K562 (cell line): ENCODE measurements at regions not wholly inside any gene's neighbourhood (a gene's known extent, or its start where the extent isn't known, plus 50 kb on each side); places are given as distances from the start of the nearest gene placed in this dataset.

Source experiments
- ATAC-seq: fragments of 200-7000 bp; cut with Tn5 transposase; 3 replicates; pipeline ENCODE4 v1.9.1; 2020; ENCODE audit warnings: moderate library complexity
- BruUV-seq: library from RNA; stranded (reverse); fragments of 400-500 nt; replicated peaks from 2 replicates; lab custom pipeline; 2021; lab: Mats Ljungman, UMichigan
- CTCF ChIA-PET: fragments of 300-600 bp; formaldehyde crosslinking; extraction: SDS; loops from one replicate; lab custom pipeline; 2021; ENCODE audit warnings: low intra/inter-chr PET ratio; lab: Yijun Ruan, JAX
- POLR2A ChIA-PET: fragments of 300-600, 350-650 bp; sonication (Branson Sonifier 250); formaldehyde crosslinking; extraction: SDS; loops from one replicate; lab custom pipeline; 2021; ENCODE audit warnings: antibody characterized with exemption, inconsistent platforms; lab: Yijun Ruan, JAX
- DNase-seq, 4 experiments: peaks; one replicate each; pipeline versions ENCODE4 v3.0.0 to v3.0.0-alpha.2; 2011 to 2018; ENCODE audit warnings: low spot score in 3 of 4, mixed read lengths in 3 of 4; ENCODE audit errors: extremely low read depth in 1 of 4
- FAIRE-seq: peaks from 2 replicates; lab custom pipeline; 2011; peaks lifted over from hg19 to GRCh38; lab: Jason Lieb, UNC
- H2AFZ ChIP-seq: 2 replicates; pipeline ENCODE4 v1.6.0; 2011; ENCODE audit warnings: low read depth, low read length, control low read depth, inconsistent platforms
- H3K27ac ChIP-seq: fragments of 200-600 bp; 3 replicates; pipeline ENCODE4 v1.8.0; 2011; ENCODE audit warnings: low read depth, mild to moderate bottlenecking, control low read depth, inconsistent platforms, low read length, moderate library complexity, mixed read lengths; ENCODE audit errors: extremely low read depth
- H3K27me3 ChIP-seq, 2 experiments: fragments of 300-600 bp in 1 of 2; 2 replicates in 1 of 2; 3 replicates in 1 of 2; pipeline versions ENCODE4 v1.6.0 to v1.8.0; 2011; ENCODE audit warnings: inconsistent platforms in 2 of 2, low read length in 2 of 2, mild to moderate bottlenecking in 1 of 2, mixed read lengths in 1 of 2, moderate library complexity in 1 of 2; ENCODE audit not compliant: control insufficient read depth in 2 of 2, insufficient read depth in 2 of 2
- H3K36me3 ChIP-seq: fragments of 300-600 bp; 3 replicates; pipeline ENCODE4 v1.8.0; 2011; ENCODE audit warnings: mild to moderate bottlenecking, low read length, inconsistent platforms; ENCODE audit not compliant: control insufficient read depth, insufficient read depth
- H3K4me1 ChIP-seq, 2 experiments: fragments of 200-600 bp in 1 of 2; replicated peaks in 1 of 2; 2 replicates in 1 of 2; 3 replicates in 1 of 2; pipeline versions ENCODE4 v1.5.1 to v1.8.0; 2011; ENCODE audit warnings: inconsistent platforms in 2 of 2, low read length in 2 of 2, mild to moderate bottlenecking in 1 of 2, mixed read lengths in 1 of 2, moderate library complexity in 1 of 2; ENCODE audit not compliant: control insufficient read depth in 2 of 2, insufficient read depth in 2 of 2
- H3K4me2 ChIP-seq: 2 replicates; pipeline ENCODE4 v1.6.1; 2011; ENCODE audit warnings: low read length, control low read depth, inconsistent platforms, mixed read lengths; ENCODE audit not compliant: insufficient read depth
- H3K4me3 ChIP-seq: fragments of 200-600 bp; sonication (generic), shearing (Covaris generic); 2 replicates; pipeline ENCODE4 v1.5.1; 2016; ENCODE audit warnings: control low read depth, inconsistent platforms
- H3K79me2 ChIP-seq: fragments of 200-600 bp; 3 replicates; pipeline ENCODE4 v1.8.0; 2011; ENCODE audit warnings: low read length, inconsistent platforms; ENCODE audit not compliant: control insufficient read depth, insufficient read depth
- H3K9ac ChIP-seq, 2 experiments: 2 replicates each; pipeline versions ENCODE4 v1.6.0 to v1.6.1; 2011; ENCODE audit warnings: low read depth in 2 of 2, low read length in 2 of 2, control low read depth in 1 of 2, inconsistent platforms in 1 of 2, mild to moderate bottlenecking in 1 of 2, mixed read lengths in 1 of 2; ENCODE audit not compliant: insufficient read depth in 1 of 2
- H3K9me1 ChIP-seq: one replicate; pipeline ENCODE4 v1.6.0; 2011; ENCODE audit warnings: inconsistent platforms, mild to moderate bottlenecking, low read length, moderate library complexity; ENCODE audit not compliant: control insufficient read depth, insufficient read depth
- H3K9me3 ChIP-seq: replicated peaks from 2 replicates; pipeline ENCODE4 v1.5.1; 2011; ENCODE audit warnings: low read depth, low read length, inconsistent platforms; ENCODE audit not compliant: control insufficient read depth, insufficient read depth
- H4K20me1 ChIP-seq: replicated peaks from 2 replicates; pipeline ENCODE4 v1.6.1; 2011; ENCODE audit warnings: low read length, inconsistent platforms, mixed read lengths; ENCODE audit not compliant: control insufficient read depth, insufficient read depth
- GABPB1 ChIP-seq: sonication (generic); formaldehyde crosslinking; IDR thresholded peaks from 2 replicates; pipeline ENCODE4 v1.8.0; 2022; ENCODE audit warnings: mild to moderate bottlenecking, missing genetic modification reagents
- MYBL2 ChIP-seq, 2 experiments: fragments of 450-650 bp in 1 of 2; sonication (generic) in 1 of 2; formaldehyde crosslinking in 1 of 2; IDR thresholded peaks; 2 replicates each; pipeline versions ENCODE4 v1.6.1 to v1.8.1; 2017 to 2022; ENCODE audit warnings: borderline replicate concordance in 1 of 2, inconsistent platforms in 1 of 2, low read depth in 1 of 2, mild to moderate bottlenecking in 1 of 2, missing genetic modification reagents in 1 of 2, moderate library complexity in 1 of 2
- RBBP5 ChIP-seq: fragments of 200-600 bp; sonication (generic); IDR thresholded peaks from 2 replicates; pipeline ENCODE4 v1.6.1; 2012; ENCODE audit warnings: borderline replicate concordance, mild to moderate bottlenecking, low read length, control low read depth, inconsistent platforms; ENCODE audit not compliant: insufficient read depth, poor library complexity, severe bottlenecking
- TCF7L2 ChIP-seq: fragments of 150-350 bp; IDR thresholded peaks from 2 replicates; pipeline ENCODE4 v1.6.1; 2016; ENCODE audit warnings: low read depth, mild to moderate bottlenecking, low read length, moderate library complexity
- ZBTB7A ChIP-seq: IDR thresholded peaks from 2 replicates; pipeline ENCODE4 v1.6.1; 2011; ENCODE audit warnings: low read depth, mild to moderate bottlenecking, low read length, moderate library complexity, borderline replicate concordance; ENCODE audit not compliant: control insufficient read depth
- WGBS: fragments of 100-300 bp; shearing (Covaris generic); methylation state at CpG from one replicate; pipeline ENCODE4 v1.1.6; 2016; ENCODE audit warnings: low coverage, mixed read lengths; ENCODE audit not compliant: insufficient coverage; ENCODE audit errors: missing lambda C conversion rate; 5-methylcytosine and 5-hydroxymethylcytosine counted together
- in situ Hi-C: fragments of 300-500 bp; cut with MboI; formaldehyde crosslinking; loops from 4 replicates; pipeline ENCODE4 v1.15.0; 2018; ENCODE audit warnings: inconsistent platforms, mixed read lengths
- intact Hi-C: fragments of 100-400 bp; cut with micrococcal nuclease; formaldehyde crosslinking; loops from 2 replicates; pipeline ENCODE4 v1.14.2; 2022
- TF ChIP-seq, protein P1 (sequence below): sonication (generic); formaldehyde crosslinking; IDR thresholded peaks from 2 replicates; pipeline ENCODE4 v1.8.0; 2022; ENCODE audit warnings: mild to moderate bottlenecking, missing genetic modification reagents
- TF ChIP-seq, protein P2 (sequence below): fragments of 150-350 bp; conservative IDR thresholded peaks from 2 replicates; pipeline ENCODE4 v1.6.1; 2014; ENCODE audit warnings: low read length

DNA sequence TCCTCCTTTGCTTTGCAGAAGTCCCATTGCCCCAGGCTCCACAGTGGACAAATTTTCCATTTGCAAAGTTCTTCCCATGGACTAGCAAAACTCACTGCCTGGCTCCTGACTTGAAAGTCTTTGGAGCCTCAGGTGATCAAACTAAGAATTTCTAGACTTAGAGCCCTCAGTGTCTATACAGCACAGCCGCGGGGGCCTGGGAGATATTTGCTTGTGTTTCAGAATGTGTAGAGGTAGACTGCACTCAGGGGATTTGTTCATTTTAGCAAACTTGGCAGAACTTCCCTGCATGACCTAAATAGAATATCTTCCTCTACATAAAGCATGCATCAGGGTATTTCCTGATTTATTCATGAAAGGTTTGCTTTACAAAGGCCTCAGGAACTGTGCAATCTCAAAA is 384.2 kb upstream of the ZNF462 start:
- in situ Hi-C loops (no loop called here), intact Hi-C loops (no loop called here)
- BruUV-seq, result no TSS peak
- Histone ChIP-seq H3K9ac (no peak overlapping the region), H3K27me3 (no peaks in the 10 kb centered on the region), H3K9me3 (no peaks in the 10 kb centered on the region), H2AFZ (no peak overlapping the region), H4K20me1 (no peaks in the 10 kb centered on the region), H3K4me1 (no peaks in the 10 kb centered on the region), H3K27ac (no peak overlapping the region), H3K36me3 (no peaks in the 10 kb centered on the region), H3K4me2 (no peak overlapping the region), H3K79me2 (no peaks in the 10 kb centered on the region), H3K4me3 (no peak overlapping the region), H3K9me1 (no peaks in the 10 kb centered on the region)
- POLR2A ChIA-PET, result no interaction called here
- DNase-seq (no peak), ATAC-seq (no peak), FAIRE-seq (no peak)
- CTCF ChIA-PET, result no interaction called here
- WGBS, result 0% methylated on average over 2 of the region's 2 CpGs
- TF ChIP-seq ZBTB7A, result no peak
- TF ChIP-seq, protein P1, sequence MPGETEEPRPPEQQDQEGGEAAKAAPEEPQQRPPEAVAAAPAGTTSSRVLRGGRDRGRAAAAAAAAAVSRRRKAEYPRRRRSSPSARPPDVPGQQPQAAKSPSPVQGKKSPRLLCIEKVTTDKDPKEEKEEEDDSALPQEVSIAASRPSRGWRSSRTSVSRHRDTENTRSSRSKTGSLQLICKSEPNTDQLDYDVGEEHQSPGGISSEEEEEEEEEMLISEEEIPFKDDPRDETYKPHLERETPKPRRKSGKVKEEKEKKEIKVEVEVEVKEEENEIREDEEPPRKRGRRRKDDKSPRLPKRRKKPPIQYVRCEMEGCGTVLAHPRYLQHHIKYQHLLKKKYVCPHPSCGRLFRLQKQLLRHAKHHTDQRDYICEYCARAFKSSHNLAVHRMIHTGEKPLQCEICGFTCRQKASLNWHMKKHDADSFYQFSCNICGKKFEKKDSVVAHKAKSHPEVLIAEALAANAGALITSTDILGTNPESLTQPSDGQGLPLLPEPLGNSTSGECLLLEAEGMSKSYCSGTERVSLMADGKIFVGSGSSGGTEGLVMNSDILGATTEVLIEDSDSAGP (CRISPR knock-in tag), result no peak
- TF ChIP-seq RBBP5, result no peak
- TF ChIP-seq MYBL2 (IDR thresholded peaks at IDR 0.05; ENCODE audit: low read depth), result no peak
- TF ChIP-seq MYBL2 (CRISPR knock-in tag; IDR thresholded peaks at IDR 0.05; ENCODE audit: borderline replicate concordance), result no peak
- TF ChIP-seq, protein P2, sequence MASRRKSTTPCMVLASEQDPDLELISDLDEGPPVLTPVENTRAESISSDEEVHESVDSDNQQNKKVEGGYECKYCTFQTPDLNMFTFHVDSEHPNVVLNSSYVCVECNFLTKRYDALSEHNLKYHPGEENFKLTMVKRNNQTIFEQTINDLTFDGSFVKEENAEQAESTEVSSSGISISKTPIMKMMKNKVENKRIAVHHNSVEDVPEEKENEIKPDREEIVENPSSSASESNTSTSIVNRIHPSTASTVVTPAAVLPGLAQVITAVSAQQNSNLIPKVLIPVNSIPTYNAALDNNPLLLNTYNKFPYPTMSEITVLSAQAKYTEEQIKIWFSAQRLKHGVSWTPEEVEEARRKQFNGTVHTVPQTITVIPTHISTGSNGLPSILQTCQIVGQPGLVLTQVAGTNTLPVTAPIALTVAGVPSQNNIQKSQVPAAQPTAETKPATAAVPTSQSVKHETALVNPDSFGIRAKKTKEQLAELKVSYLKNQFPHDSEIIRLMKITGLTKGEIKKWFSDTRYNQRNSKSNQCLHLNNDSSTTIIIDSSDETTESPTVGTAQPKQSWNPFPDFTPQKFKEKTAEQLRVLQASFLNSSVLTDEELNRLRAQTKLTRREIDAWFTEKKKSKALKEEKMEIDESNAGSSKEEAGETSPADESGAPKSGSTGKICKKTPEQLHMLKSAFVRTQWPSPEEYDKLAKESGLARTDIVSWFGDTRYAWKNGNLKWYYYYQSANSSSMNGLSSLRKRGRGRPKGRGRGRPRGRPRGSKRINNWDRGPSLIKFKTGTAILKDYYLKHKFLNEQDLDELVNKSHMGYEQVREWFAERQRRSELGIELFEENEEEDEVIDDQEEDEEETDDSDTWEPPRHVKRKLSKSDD, result no peak
- TF ChIP-seq GABPB1, result no peak
- TF ChIP-seq TCF7L2, result no peak
